ENCODE measurements at regions not wholly inside any gene's neighbourhood (a gene's known extent, or its start where the extent isn't known, plus 50 kb on each side); places are given as distances from the start of the nearest gene placed in this dataset.

- TF ChIP-seq CTCF (IDR thresholded peaks at IDR 0.05) (no peak), POLR2A (IDR thresholded peaks at IDR 0.05) (no peak)
Observed at GRCh38 chr1:201764579-201764978, 64.4 kb upstream of the IPO9 start.
